HG02970 (cell line): ENCODE measurements at regions not wholly inside any gene's neighbourhood (a gene's known extent, or its start where the extent isn't known, plus 50 kb on each side); places are given as distances from the start of the nearest gene placed in this dataset.

ENCODE experiments used
- ATAC-seq: cut with Tn5 transposase; IDR thresholded peaks from one replicate; pipeline ENCODE4 v1.9.1; 2021; ENCODE audit warnings: mild to moderate bottlenecking, moderate library complexity, moderate number of reproducible peaks; ENCODE audit not compliant: unreplicated experiment, low FRiP score

DNA sequence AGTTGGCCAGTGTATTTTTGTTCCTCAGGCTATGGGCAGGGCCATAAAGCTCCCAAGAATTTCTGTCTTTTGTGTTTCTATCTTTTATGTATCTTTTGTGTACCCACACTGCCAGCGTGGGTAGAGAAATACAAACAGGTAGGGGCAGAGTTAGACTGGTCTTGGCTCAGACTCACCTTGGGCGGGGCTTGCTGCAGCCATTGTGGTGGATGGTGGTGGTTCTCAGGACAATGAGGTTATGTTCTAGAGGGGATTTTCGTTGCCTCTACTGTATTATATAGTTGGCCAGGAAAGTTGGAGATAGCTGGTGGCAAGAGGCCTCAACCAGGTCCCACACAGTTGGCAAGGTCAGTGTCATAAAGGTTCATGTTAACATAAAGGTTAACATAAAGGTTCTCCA is 977.5 kb upstream of the LRFN5 start:
- ATAC-seq: no peak

DNA sequence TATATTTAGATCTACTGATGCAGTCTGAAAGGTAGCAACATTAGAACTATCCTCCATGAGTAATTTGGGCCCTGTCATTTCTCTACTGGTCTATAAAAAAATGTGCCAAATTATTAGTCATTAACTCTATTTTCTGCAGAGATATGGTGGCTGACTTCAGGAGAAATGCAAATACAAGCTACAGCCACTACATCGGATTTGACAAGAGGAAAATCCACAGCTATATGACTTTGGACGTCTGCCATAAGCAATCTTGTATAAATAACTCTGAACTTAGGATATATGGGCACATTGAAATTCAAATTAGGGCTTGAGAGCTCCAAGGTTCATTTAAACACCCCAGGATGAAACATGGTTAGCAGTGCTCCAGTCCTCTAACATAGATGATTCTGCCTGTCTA is 983.0 kb upstream of the LRFN5 start:
- ATAC-seq: no peak

DNA sequence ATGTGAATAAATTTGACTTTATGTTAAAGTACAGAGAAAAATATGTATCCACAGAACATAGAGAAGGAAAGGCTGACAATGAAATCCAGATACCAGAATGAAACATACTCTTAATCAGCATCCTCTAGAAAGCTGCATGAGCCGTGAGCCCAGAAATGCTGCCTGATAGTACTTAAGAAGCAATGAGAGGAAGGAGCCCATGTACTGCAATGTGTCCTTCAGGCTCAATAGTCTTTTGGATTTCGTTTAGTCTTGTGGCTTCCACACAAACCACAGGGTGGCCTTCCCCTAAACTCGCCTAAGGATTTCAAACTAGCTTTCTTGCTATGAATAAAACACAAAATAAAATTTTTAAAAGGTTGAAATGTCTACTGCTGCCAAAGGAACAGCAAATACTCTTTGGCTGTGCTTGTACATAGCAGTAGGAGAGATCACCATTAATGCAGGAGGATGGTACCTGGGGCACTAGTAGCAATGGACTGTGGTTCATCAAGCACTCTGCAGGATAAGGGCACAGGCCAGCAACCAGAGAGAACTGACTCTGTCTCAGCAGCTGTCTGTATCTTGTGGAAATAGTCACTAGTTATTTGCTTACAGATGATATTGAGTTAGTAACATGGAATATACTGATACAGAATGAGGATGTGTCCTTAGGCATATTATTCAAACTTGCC is 988.3 kb upstream of the LRFN5 start:
- no peak for ATAC-seq

DNA sequence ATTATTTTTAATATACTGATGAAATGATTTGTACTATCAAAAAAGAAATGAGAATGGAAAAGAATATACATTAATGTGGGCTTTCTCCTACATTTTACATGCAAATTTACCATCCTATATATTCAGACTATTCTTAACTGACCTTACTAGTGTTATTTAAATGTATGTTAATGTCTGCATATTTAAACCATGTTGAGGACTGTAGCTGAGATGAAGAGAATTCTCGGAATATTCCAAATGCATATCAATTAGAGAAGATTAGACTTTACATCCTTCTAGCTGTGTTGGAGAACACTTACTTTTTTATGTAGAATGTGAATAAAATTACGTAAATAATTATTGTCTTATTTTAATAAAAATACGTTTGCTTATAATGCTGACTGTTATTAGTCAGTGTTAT is 990.1 kb upstream of the LRFN5 start:
- no peak for ATAC-seq

DNA sequence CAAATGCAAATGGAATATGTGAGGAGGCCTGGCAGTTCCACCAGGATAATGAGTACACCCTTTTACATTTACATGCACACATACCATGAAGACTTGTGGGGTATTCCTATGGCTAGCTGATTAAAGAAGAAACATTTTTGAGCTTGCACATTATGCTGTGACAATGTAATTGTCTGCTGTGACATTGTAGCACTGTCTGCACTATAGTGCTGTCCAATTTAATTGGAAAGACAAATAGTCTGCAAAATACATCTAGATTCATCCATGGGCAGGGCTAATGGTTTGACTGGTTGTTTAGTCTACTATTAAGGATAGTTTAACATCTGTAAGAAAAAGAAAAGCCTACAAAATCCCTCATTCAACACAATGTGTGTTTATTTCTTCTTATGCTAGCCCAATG is 1005.6 kb upstream of the LRFN5 start:
- no peak for ATAC-seq

DNA sequence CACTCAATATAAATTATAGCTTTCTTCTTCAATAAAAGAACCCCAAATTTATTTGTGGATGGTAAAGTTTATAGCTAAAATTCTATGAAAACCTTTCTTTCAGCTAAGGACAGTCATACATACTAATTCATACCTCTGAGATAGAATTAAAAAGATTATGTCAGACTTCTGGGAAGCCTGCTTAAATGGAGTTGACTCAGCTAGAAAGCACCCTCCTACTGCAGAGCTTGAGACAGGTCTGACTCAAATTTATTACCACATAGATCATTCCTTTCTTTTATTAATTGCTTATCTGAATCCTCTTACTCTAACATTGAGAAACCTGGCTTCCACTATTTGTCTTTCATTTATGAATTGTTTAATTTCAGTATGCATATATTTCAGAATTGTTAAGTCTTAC is 1007.0 kb upstream of the LRFN5 start:
- no peak for ATAC-seq

DNA sequence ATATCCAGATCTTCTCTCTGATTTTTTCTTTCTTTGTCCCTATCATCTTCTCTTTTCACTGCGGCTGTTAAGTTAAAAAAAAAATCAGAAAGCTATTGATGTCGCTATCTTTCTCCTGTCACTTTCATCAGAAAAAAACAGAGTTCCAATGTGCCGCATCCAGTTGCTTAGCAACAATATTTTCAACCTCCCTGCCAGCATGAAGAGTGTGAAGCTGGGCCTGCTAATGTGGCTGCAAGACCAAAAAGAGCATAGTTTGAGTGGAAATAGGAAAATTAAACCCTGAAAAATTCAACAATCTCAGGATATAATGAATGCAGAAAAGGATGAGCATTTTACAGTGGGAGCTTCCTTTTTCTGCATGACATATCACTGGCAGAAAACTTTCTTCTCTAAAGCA is 1025.4 kb upstream of the LRFN5 start:
- no peak for ATAC-seq

DNA sequence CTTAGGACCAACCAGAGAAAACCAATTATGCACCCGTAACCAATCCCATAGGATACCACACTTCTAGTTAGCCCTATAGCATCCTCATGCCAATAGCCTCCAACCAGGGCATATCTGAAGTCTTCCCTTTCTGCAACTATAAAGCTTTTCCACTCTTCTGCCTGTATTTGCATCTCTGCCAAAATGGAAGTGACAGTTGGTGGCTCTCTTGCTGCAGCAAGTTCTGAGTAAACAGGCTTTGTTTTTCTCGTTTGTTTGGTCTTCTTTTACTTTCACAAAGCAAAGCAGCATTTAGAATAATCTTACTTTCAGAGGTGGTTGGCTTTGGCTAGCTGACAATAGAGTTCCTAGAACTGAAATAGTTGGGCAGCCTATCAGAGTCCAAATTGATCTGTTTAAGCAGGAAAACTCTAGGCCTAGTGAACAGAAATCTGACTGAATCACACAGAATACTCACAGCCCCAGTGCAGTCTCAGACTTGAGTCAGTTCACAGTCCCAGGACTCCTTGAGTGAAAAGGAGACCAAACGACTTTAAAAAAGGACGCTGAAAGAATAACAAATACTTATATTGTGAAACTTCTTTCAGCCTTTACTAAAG is 1029.7 kb upstream of the LRFN5 start:
- ATAC-seq: no peak

DNA sequence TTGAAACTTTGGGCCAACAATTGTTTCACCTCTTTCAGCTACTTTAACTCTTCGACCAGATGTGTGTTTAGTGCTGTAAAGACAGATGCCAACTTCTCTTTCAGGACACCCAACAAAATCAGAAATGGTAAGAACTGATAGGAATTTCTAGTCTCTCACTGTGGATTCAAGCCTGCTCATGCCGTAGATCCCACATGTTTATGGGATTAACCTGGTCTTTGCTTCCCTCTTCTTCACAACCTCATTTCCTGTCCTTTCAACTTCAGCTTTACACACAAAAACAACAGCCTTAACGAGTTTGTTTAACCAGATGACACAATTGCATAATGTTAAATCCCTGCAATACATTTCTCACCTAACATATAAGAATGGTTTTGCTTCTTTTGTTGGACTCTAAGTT is 1031.9 kb upstream of the LRFN5 start:
- ATAC-seq: no peak

DNA sequence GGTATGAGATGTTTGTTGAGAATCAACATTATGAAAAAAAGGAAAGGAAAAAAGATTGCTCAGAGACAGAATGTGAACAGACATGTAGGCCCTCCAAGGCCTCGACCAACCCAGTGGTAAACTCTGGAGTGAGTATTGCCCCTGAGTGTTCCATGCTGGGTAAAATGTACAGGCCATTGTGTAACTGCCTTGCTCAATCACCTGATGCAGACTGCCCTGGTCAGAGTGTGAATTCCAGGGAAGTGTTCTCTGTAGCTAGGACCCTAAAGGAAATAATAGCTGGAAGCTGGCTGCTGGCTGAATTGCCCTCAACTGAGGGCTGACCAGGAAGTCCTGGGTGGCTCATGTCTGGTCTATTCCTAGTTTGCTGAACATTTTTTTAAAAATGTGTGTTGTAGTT is 1081.4 kb upstream of the LRFN5 start:
- ATAC-seq: no peak

DNA sequence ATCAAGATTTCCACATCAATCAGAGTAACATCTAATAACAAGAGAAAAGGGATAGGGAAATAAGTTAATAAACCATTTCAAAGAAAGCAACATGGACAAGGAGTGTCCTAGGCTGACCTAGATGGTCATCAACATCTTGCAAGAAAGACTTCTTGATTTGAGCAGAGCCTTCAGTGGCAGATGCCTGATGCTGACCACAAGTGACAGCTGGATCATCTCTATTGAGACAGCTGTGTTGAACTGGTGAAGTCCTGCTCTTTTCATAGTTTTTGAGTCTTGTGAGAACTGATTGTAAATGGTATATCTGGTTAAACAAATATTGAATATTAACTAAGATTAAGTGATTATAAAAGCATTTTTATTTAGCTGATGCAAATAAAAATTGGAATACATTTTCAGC is 1083.6 kb upstream of the LRFN5 start:
- ATAC-seq: no peak

DNA sequence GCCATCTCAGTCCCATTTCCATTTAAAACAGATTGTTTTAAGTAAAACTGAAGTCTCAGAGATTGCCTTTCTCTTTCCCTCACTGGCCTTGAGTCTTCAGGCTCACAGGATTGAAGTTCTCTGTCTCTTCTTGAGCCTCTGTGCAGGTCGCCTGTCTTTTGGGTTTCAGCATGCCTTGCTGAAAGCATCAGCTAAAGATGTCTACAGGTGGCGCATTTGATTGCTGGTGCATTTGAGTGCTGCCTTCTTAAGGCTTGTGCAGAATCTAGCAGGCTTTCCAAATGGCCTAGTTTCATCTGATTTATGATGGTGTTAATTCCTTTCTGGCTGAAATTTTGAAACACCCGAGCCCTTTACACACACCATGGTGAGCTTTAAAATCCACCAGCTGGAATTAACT is 1062.2 kb upstream of the FBXO33 start:
- no peak for ATAC-seq

DNA sequence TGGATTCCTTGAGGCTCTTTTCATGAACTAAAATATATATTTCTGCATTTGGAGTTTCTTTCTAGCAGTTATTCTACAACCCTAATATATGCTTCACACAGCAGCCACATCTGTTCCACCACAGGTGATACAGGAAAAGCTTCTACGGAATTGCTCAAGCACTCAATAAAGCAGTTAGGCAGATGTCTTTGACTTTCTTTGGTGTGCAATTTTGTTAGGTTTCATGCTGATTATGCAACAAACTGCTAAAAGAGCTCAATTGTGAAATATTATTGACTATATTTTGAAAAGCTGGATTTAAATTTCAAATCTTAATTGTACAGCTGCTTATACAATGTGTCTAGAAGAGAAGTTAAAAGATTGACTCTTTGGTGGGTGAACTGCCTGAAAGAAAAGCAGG is 1055.6 kb upstream of the FBXO33 start:
- ATAC-seq: no peak

DNA sequence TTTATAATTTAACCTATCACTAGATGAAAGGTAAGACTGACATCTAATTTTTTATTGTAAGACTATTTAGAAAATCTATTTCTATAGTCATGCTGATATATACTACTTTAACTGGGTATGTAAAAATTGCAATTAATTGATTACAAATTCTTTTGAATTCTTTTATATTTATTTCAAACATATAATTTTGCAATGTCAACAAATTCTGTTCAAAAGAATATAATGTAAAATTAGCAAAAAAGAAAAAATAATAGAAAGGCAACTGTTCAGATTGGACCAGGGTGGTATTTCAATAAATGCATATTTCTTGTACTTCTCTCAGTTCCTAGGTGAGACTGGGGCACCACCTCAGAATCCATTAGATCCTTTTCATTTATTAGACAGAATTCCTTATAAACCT is 1053.5 kb upstream of the FBXO33 start:
- no peak for ATAC-seq

DNA sequence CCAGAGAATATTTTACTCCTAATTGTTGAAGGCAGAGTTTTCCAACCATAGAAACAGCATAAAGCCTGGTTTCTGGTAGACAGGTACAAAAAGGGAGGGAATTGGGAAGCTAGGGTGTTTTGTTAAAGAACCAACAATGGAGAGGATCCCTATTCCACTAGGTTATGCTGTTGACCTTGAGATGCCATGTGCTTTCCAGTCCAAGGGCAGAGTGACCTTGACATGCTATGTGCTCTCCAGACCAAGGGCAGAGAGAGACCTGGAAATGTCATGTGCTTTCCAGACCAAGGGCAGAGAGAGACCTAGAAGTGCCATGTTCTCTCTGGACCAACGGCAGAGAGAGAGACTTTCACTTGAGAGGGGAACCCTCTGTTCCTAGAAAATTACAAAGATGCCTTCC is 1043.8 kb upstream of the FBXO33 start:
- ATAC-seq: no peak

DNA sequence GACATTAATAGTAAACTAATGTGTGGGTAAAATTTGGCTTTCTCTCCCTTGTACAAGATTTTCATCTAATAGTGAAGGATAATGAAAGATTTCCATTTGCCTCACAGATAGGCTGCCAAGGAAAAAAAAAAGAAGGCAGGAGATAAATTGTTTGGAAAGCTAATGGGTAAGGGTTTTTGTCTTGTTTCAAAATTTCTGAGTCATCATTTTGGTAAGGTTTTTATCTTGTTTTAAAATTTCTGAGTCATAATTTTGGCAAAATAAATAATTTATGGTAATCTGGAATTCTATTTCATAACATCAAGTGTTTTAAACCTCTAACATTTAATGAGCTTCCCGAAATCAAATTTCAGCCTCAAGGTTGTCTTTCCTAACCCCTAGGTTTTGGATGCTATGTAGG is 1035.7 kb upstream of the FBXO33 start:
- ATAC-seq: no peak

DNA sequence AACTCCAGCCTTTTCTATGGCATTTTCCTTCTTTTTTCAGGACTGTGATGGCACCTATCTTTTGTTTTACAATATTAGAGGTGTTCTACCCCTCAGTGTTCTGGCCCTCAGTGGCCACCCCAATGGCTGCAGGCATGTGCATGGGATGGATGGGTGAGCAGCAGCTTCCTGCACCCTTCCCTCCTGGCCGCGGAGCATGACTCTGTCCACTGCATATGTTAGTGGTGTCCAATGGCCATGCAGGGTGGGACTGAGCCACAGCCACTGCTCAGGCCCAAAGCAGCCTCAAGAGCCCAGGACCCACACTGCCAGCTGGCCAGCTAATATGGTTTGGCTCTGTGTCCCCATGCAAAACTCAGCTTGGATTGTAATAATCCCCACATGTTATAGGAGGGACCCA is 1032.3 kb upstream of the FBXO33 start:
- ATAC-seq: no peak

DNA sequence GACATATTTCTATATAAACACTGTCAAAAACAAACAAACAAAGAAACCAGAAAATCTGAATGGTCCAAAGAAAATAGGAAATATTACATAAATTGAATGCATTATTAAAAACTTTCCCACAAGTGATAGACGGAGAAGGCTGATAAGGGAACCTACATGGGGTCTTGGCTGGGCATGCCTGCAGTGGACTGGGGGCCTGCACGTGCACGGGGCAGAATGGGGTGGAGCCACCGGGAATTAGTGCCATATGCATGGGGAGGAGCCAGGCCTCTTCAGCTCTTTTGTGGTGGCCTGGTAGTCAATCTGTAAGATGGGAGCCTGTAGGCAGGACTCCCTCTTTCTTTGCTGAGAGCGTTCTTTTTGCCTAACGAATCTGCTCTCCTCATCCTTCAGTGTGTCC is 1031.7 kb upstream of the FBXO33 start:
- no peak for ATAC-seq

DNA sequence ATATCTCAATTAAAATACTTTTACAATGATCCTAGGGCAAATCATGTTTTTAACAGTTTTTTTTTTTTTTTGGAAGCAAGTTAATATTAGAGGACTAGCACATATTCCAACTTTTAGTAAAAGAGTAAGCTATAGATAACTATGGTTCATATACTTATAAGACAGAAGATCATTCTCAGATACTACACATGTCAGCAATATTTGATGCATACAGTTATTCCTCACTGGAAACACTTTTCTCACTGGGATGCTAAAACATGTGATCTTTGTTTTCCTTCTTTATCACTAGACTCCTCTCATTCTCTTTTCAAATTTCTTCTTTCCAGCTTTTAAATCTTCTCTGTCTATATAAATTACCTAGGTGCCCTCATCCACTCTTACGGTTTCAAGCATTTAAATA is 1020.4 kb upstream of the FBXO33 start:
- ATAC-seq: no peak

DNA sequence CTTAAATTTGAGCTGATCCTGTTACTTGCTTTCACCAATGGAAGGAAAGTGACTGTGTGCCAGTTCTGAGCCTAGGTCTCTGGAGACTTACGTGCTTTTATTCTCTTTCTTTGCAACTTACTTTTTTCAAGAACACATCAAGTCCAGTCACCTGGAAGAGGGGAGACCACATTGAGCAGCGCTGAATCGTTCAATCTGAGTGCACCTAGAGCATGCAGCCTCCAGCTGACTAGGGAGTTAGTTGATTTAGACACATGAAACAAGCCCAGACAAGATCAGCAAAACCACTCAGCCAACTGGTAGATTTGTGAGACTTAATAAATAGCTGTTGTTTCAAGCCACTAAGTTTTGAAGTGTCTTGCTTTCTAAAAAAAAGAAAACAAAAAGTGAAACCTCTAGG is 1014.8 kb upstream of the FBXO33 start:
- ATAC-seq: no peak

DNA sequence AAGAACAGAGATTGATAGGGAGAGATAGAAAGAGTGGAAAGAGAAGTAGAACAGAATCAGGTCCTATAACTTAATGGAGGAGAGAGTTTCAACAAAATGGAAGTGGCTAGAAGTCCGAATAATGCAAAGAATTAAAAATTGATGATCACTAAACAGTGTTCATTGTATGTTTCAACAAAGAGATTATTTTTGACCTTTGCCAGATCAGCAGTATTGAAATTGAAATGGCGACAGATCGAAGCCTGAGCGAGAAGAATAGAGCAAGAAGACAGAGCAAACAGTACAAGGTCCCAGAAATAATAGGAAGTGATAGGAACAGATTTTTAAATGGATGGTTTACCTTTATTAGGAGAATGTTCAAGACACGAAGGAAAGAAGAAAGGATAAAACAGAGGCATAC is 1012.8 kb upstream of the FBXO33 start:
- ATAC-seq: no peak

DNA sequence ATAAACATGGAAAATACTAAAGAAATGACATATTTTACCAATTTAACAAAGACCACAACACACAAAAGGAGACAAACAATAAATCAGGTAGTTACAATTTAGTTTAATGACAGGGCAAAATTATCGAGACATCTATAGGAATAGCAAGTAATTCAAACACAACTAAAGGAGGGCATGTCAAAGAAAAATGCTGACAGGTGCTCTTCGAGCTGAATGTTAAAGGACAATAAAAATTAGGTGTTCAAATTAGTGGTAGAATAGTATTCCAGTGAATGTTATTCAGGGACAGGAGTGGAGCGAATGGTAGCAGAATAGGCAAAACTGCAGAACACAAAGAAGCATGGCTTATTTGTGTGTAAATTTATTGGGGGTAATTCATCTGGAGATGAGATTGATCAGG is 1004.3 kb upstream of the FBXO33 start:
- no peak for ATAC-seq
